ENCODE measurements at regions not wholly inside any gene's neighbourhood (a gene's known extent, or its start where the extent isn't known, plus 50 kb on each side); places are given as distances from the start of the nearest gene placed in this dataset.

- no peak overlapping the region for H3K4me3 ChIP-seq (ENCODE audit: low read depth, low read length)
- TF ChIP-seq, protein P1, sequence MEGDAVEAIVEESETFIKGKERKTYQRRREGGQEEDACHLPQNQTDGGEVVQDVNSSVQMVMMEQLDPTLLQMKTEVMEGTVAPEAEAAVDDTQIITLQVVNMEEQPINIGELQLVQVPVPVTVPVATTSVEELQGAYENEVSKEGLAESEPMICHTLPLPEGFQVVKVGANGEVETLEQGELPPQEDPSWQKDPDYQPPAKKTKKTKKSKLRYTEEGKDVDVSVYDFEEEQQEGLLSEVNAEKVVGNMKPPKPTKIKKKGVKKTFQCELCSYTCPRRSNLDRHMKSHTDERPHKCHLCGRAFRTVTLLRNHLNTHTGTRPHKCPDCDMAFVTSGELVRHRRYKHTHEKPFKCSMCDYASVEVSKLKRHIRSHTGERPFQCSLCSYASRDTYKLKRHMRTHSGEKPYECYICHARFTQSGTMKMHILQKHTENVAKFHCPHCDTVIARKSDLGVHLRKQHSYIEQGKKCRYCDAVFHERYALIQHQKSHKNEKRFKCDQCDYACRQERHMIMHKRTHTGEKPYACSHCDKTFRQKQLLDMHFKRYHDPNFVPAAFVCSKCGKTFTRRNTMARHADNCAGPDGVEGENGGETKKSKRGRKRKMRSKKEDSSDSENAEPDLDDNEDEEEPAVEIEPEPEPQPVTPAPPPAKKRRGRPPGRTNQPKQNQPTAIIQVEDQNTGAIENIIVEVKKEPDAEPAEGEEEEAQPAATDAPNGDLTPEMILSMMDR (conservative IDR thresholded peaks at IDR 0.05; ENCODE audit: low read depth, low read length), result no peak
- DNase-seq (ENCODE audit: low read depth), result no peak
These were observed 521.4 kb downstream of the DNAJB9 start for GRCh38 chr7:109091042-109091441.

- no peak overlapping the region for H3K4me3 ChIP-seq (ENCODE audit: low read depth, low read length)
- no peak for DNase-seq (ENCODE audit: low read depth)
- TF ChIP-seq, protein P1 (conservative IDR thresholded peaks at IDR 0.05; ENCODE audit: low read depth, low read length), result peak; percentile 39
These were observed 522.6 kb downstream of the DNAJB9 start for GRCh38 chr7:109092268-109092667.

- DNase-seq (ENCODE audit: low read depth), result no peak
- TF ChIP-seq, protein P1 (conservative IDR thresholded peaks at IDR 0.05; ENCODE audit: low read depth, low read length), result no peak
- H3K4me3 ChIP-seq (ENCODE audit: low read depth, low read length), result no peak overlapping the region
These were observed 531.7 kb downstream of the DNAJB9 start for GRCh38 chr7:109101332-109101731.

DNA sequence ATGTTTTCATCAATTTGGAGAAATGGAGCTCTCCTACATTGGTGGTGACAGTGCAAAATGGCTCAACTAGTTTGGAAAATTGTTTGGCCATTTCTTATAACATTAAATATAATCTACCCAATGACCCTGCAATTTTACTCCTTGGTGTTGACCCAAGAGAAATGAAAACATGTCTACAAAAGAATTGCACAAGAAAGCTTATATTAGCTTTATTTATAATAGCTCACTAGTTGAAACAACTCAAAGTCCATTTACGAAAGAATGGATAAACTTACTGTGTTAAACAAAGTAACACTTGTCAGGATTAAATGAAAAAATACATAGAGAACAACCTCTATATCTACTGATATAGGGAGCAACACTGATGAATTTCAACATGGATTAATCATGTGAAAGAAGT, 539.9 kb downstream of the DNAJB9 start:
- TF ChIP-seq, protein P1 (conservative IDR thresholded peaks at IDR 0.05; ENCODE audit: low read depth, low read length), result no peak
- H3K4me3 ChIP-seq (ENCODE audit: low read depth, low read length), result no peak overlapping the region
- DNase-seq (ENCODE audit: low read depth), result no peak

GRCh38 chr7:109111086-109111485, 541.4 kb downstream of the DNAJB9 start:
- DNase-seq (ENCODE audit: low read depth), result no peak
- TF ChIP-seq, protein P1 (conservative IDR thresholded peaks at IDR 0.05; ENCODE audit: low read depth, low read length), result no peak
- no peak overlapping the region for H3K4me3 ChIP-seq (ENCODE audit: low read depth, low read length)

GRCh38 chr7:109121599-109122300, 552.1 kb downstream of the DNAJB9 start:
- no peak overlapping the region for H3K4me3 ChIP-seq (ENCODE audit: low read depth, low read length)
- TF ChIP-seq, protein P1 (conservative IDR thresholded peaks at IDR 0.05; ENCODE audit: low read depth, low read length), result no peak
- no peak for DNase-seq (ENCODE audit: low read depth)

DNA sequence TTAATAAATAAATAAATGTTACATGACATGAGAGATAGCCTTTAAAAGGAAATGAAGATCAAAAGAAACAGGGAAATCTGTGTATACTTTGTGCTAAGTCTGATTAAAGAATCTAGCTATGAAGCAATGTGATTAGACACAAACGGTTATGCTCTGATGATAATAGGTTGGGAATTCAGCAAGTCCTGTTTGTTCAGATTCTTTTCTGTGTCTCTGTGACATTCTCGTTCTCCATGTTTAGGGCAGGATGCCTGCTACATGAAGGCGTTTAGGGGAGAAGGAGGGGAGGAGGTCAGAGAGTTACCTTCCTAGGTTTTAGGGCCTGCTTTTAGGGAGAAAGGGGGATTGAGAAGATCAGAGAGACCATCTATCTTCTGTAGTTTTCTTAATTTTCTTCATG, 555.3 kb downstream of the DNAJB9 start:
- no peak overlapping the region for H3K4me3 ChIP-seq (ENCODE audit: low read depth, low read length)
- TF ChIP-seq, protein P1 (conservative IDR thresholded peaks at IDR 0.05; ENCODE audit: low read depth, low read length), result no peak
- no peak for DNase-seq (ENCODE audit: low read depth)
